Central memory CD4-positive, alpha-beta T cell (primary cell): ENCODE measurements at regions not wholly inside any gene's neighbourhood (a gene's known extent, or its start where the extent isn't known, plus 50 kb on each side); places are given as distances from the start of the nearest gene placed in this dataset.
"Not testable (repeated sequence)": the region's sequence is repeated elsewhere in the genome, so short reads cannot be mapped to it uniquely, and the experiment has no call there.

Source experiments
- DNase-seq: peaks from one replicate; pipeline ENCODE4 v3.0.0; 2022

DNA sequence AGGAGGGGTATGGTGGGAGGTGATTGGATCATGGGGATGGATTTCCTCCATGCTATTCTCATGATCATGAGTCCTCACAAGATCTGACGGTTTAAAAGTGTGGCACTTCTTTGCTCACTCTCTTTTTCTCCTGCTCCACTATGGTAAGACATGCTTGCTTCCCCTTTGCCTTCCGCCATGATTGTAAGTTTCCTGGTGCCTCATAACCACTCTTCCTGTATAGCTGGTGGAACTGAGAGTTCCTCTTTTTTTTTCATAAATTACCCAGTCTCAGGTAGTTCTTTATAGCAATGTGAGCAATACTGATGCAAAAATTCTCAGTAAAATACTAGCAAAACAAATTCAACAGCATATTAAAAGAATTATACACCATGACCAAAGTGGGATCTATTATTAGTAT, 728.5 kb upstream of the SLC8A1 start:
- DNase-seq: no peak

DNA sequence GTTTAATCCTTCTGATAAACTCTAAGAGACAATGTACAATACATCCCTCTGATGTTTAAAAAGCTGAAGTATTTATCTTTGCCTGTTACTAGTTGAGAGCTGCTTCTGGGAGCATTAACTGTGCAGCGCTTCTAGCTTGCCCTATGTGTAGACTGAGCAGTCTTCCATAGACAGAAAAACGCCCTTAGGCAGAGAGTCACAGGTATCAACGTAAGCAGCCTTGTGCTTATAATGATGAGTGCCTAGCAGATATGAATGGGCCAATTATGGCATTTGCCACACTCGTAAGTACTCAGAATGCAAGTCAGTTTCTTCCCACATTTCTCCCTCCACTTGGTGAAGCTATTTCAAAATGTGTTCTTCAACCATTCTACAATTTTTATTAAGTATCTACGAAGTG, 731.1 kb upstream of the SLC8A1 start:
- no peak for DNase-seq

DNA sequence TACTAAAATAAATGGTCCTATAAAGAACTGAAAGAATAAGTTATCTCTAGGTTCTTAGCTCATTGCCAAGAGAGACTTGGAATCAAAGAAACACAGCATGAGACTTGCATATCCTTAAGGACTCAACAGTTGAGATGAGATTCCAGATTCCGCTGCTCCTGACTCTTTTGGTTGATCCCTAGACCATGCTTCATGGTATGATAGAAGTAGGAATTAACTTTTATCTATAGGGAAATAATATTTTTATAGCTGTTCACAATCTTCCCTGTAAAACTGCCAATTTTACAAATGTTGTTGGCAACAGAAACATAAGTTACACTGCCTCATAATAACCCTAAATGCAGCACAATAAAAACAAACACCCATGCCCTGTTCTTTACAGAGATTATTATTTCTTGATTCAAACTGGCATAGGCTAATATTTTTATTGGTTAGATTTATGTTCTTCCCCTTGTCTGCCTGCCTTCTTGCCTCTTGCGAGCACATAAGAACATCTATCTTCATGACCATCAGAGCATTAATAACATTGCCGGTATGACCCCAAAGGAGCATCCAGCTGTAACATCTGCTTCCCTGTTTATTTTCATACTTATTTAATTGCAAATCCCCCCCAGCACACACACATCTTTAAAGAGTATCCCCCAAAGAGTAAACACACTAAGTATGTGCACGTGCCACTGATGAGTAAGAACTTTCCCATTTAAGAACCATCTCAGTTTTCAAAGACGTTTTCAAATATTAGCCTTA, 735.7 kb upstream of the SLC8A1 start:
- DNase-seq: no peak

DNA sequence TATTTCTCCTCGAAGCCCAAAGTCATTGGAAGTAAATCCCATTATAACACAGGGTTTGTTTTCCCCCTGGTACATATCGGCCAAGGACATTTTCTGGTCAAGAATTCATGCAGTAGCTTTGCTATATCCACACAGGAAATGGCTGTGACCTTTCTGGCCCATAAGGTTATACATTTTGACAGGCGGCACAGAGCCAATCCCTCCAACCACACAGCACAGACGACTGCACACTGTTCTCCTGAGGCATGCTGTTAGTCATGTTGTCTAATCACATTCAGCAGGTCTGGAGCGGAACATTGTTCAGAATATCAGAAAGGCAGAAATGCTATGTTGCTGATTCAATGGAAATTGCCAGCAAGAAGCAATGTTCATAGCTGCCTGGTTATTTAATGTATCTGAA, 742.3 kb upstream of the SLC8A1 start:
- no peak for DNase-seq

DNA sequence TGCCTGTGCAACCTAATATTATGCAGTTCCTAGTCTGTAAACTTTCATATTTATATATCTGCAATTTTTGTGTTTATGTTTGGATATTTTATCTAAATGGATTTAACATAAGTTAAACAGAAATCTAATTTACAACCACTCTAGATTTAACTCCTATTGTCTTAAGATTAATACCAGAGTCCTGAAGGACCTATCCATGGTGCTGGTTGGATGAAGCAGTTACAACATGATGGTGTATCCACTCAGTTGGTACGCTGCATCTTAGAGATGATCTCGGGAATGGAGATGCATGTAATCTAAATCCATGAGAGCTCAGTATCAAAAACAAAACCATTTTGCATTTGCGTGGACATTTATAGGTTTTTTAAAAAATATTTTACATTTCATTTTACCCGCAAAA, 745.9 kb upstream of the SLC8A1 start:
- no peak for DNase-seq

DNA sequence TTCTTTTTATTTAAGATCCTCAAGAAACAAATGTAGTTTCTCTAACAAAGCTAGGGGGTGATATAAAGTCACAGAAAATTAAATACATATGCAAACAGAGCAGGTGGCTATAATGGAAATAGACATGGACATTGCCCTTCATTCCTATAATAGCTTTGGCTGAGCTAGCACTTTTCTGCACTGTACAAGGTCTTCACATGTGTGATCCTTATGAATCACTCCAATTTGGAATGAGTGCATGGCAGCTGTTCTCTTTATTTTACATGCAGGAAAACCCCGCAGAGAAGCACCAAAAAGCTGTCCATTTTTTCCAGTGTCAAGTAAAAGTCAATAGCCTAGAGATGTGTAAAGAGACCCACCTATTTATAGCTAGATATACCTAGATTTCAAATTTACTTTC, 747.4 kb upstream of the SLC8A1 start:
- DNase-seq: no peak

DNA sequence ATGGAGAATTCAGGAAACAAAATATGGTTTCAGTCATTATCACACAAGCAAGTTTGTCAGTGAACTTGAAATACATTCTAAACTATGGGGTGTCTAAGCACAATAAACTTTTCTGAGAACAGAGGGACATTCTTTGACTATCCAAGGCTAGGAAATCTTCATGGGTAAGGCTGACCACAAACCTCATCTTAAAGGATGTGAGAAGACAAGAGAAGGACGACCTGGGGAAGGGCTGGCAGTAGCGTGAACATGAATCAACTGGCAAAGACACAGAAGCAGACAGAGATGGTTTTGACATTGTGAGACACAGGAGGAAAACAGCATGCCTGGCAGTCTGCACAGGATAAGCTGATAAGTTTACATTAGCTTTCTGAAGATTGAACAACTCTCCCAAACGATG, 752.4 kb upstream of the SLC8A1 start:
- no peak for DNase-seq

DNA sequence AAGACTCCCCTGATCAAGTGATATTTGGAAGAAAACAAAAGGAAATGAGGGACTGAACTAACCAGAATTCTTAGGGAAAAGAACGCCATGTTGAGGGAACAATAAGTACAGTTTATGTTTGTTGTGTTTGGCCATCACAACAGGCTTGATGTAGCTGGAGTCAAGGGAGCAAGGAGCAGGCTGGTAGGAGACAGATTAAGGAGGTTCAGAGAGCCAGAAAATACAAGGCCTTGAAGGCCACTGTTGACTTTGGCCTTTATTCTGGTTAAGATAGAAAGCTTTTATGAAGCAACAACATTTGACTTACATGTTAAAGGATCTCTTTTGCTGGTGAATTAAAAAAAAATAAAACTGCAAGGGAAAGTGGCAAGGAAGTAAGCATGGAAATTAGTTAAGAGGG, 754.1 kb upstream of the SLC8A1 start:
- DNase-seq: no peak

DNA sequence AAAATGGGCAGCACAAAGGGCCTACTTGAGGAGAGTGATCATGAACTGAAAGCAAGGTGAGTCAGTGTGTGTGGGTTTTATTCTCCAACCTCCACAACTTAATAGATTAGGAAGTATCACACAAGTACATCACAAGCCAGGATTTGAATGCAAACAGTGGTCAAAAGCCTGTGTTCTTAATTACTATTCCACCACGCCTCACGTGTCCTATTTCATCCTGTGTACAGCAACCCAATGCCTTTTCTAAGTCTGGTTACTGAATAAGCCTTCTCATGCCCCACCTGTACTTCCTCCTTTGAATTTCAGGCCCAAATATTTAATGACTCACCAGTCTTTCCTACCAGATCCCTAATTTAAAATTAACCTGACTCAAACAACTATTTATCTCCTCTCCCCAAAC, 755.7 kb upstream of the SLC8A1 start:
- no peak for DNase-seq

DNA sequence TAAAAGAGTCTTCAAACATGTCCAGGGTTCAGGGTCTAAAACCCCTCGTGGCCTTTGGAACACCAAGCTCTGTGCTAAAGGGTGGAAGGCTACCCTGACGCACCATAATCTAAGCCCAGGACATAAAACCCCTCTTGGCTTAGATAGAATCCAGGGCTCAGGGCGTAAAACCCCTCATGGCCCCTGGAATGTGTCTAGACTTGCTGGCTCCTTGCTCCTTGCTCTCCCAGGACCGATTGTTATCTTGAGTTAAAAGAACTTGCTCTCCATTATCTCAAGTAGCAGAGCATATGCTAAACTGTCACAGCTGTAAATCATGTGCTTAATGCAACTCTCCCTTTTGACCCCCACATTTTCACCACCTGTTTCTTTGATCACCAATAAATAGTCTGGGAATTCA, 758.1 kb upstream of the SLC8A1 start:
- not testable (repeated sequence) for DNase-seq

DNA sequence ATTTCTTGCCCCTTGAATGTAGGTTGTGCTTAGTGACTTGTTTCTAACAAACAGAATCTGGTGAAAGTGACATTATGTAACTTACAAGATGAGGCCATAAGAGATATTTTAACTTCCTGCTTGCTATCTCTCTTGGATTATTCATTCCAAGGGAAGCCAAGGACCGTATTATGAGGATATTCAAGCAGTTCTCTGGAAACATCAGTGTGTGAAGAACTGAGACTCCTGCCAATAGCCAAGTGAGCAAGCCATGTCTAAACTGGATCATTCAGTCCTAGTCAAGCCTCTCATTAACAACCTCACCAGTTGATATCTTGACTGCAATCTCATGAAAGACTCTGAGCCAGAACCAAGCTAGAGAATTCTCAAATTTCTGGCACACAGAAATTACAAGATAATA, 765.1 kb upstream of the SLC8A1 start:
- no peak for DNase-seq

DNA sequence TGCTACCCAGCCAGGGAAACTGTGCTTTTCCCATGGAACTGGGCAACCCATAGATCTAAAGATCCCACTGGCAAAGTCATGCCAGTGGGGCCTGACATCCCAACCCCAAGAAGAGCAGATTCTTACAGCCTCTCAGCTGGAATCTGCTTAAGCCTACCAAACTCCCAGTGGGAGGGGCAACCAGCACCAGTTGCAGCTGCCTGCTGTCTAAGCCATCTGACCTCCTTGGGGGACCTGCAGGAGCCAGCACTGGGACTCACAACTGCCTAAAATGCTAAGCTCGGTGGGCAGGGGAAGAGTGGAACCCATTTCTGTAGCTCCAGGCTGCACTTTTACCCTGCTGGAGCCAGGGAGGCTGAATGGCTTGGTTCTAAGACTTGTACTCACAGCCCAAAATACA, 770.7 kb upstream of the SLC8A1 start:
- DNase-seq: no peak

DNA sequence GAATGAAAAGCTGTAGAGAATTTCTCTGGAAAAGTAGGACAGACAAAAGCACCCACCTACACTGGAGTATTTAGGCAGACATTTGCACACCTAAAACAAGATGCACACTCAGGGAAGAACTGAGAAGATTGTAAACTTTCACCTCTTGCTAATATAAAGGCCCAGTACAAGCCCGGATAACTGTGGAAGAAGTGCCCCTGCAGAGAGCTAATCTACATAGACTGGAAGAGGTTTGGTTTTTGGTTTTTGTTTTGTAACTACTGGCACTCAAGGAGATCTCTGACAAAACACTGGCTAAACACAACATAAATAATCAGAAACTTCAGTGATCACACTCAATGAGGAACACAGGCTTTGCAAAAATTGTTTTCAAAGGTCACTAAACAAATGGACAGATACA, 782.2 kb upstream of the SLC8A1 start:
- no peak for DNase-seq

DNA sequence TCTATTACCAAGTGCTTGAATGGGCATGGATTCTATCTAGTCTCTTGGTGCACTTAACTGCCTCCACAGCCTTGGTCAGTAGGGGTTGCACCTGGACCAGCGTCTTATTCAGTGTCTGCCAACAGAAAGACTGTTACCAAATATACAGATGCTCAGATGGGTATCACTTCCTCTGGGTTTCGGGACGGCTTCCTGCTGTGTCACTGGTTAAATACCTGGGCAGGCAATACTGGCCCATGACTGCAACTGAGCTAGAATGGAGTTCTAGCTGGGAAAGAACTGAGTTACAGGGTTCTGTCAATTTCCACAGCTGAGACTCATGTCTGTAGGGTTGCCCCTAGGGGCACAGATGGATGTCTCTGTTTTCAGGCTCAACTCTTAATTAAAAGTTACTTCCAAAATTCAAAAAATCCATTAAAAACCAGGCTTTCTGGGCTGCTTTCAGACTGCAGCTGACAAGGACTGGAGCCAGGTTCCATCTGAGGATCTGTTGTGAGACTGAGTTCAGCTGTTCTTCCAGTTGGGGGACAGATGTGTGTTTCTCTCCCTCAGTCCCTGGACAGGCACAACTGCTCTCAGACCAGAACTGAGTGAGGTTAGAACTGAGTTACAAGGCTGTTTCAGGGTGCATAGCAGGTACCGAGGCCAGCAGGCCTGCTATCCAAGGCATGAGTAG, 789.6 kb upstream of the SLC8A1 start:
- DNase-seq: no peak

DNA sequence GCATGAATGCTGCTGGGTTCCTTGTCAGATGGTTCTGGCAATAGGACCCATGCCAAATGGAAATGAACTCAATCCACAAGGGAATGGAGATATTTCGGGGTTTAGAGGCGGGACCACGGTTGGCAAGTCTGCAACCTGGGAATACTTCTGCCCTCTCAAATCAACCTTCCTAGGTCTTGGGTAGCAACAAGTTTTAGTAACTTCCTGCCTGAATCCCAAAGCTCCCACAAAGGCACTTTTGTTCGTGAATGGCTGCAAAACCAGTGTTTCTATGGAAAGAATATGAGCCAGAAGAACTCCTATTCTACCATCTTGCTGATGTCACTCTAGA, 790.1 kb upstream of the SLC8A1 start:
- DNase-seq: no peak

DNA sequence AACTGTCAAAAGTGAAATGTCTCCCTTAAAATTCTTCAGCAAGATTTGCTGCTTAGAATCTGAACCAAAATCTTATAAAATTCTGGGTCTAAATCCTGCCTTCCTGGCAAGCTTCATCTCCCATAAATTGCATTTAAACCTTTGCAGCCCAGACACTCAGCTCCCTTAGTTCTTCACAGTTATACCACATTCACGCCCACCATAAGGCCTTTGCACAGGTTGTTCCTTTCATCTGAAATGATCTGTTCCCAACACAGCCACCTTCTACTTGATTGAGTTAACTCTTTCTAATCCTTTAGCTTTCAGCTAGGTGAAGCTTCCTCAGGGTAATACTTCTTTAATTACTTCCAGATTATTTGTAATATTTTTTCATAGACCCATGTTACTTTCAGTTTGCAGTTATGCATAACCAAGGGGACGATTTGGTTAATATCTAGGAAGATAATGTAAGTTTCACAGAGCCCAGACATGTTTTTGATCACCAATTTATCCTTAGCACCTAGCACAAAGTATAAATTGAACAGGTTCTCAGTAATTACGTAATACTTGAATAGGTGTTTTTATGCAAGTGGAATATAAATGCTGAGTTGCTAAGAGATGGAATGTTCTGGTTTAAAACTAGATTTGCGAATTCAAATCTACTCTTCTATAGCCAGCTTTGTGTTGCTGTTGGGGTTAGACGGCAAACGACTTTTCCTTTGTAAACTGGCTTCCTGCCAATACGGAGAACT, 779.7 kb upstream of the PKDCC start:
- no peak for DNase-seq

DNA sequence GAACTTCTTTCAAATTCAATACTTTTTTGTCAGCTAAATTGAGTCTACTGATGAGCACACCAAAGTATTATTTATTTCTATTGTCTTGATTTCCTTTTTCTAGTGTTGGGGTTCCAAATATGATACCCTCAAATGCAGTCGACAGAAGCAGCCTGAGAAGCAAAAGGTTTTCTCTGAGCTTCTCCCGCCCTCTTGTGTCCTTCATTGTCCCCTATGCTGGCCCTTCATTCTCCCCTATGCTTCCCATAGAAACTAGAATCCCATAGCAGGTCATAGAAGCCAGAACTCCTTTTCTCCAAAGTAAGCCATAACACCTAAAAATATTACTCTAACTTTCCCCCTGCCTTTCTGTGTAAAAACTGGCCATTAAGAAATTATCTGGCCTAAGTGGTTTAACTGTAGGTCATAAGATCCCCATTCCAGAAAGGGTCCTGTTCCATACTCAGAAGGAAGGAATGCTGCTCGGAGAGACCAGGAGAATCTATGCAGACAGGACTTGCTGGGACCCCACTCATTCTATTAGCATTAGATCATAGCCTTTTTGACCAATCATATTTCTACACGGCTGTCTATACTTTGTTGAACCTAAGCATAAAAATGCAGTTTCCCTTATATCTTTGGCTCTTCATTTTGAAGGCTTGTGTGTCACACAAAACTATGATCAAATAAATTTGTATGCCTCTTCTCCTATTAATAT, 764.6 kb upstream of the PKDCC start:
- DNase-seq: no peak

DNA sequence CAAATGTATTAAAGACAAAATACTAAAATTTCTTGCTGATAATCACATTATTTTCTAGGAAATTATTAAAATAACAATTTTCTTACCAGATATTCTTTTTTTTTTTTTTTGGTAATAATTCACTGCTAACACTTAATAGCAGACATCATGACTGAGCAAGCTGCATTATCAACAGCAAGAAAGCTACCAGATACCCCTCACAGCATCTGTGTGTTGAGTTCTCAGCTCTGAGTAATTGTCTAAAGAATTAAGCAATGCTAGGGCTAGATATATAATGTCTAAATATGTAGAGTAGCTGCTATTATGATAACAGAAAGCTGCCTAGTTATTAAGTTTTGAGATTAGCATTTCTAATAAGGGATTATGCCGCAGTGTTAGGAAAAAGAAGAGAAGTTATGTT, 754.3 kb upstream of the PKDCC start:
- no peak for DNase-seq

DNA sequence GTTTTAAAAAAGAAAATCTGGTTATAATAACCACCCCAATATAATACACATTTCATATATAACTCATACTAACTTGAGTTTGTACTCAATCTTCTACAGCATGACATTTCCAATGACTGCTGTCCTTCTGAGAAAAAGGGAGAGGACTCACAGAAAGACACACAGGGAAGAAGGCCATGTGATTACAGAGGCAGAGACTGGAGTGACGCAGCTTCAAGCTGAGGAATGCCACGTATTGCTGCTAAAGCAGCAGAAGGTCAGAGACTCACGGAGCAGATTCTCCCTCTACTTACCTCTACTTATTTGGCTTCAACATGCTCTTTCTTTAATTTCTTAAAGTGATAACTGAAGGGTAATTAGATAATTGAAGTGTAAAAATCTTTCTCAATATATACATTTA, 753.5 kb upstream of the PKDCC start:
- DNase-seq: no peak

DNA sequence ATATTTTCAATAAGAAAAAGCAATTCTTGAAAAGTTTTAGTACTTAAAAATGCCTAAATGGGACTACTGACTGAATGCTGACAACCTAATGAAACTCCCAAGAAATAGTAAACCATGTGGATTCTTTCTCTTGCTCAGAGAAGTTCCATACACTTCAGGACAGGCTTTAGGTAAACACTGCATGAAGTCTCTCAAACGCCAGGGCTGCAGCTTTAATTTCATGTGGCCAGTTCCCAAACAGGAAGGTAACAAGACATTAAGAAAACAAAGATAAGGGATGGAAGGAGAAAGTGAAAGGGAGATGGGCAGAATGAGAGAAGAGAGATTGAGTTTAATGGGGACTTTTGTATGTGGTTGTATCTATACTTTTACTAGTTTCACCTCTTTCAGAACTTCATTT, 734.7 kb upstream of the PKDCC start:
- DNase-seq: no peak

DNA sequence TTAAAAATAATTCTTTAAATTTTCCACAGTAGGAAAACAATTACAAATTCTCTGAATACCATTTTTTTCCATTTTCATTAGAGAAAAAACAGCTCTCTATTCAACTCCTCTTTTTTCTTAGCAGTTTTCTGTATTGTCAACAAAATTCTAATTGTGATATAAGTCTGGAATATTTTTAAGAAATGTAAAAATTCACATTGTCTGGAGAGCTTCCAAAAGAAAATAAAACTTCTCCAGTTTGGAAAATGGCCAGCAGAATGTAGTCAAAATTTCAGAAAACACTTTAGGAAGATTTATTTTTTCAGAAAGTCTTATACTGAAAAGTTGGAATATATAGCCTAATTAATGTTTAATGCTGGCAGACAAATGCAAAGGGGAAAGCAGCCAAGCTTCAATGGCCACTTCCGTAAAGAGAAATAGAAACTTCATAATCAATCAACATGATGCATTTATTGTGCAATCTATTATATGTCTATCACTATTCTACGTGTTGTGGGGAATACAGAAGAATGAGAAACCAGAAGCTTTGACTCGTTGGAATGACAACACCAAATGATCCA, 733.2 kb upstream of the PKDCC start:
- no peak for DNase-seq

DNA sequence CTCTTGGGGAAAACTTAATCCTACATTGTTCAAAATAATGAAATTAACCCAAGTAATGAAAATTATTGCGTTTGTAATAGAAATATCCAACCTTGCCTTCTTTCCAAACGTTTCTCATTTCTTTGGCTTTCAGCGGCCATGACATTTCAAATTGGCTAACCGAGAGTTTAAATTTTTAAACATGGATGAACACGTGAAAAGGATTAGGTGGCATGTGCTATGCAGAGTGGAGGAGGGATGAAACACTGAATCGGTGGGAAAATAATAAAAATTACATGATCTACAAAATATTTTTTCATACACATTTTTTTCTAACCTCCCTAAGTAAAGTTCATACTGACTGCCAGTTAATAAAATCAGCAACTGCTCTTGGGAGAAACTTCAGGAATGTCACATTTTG, 728.4 kb upstream of the PKDCC start:
- DNase-seq: no peak

DNA sequence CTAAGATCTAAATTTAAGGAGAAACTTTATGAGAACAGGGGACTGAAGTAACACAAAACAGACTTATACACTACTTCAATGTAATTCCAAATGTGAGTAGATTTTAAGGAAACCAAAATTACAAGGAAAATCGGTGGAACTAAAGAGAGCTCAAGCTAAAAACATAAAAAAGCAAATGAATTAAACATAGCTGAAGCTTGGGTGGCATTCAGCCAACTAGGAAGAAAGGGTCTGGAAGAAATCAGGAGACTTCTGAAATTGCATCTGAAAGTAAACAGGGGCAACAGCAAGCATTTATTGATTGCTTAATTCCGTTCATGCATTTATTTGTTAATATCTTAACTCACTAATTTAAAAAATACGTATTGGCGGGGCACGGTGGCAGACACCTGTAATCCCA, 727.3 kb upstream of the PKDCC start:
- no peak for DNase-seq
